Activated CD4-positive, alpha-beta T cell treated with anti-CD3 and anti-CD28 coated beads for 24 hours (primary cell): ENCODE measurements at regions not wholly inside any gene's neighbourhood (a gene's known extent, or its start where the extent isn't known, plus 50 kb on each side); places are given as distances from the start of the nearest gene placed in this dataset.
"Not testable (repeated sequence)": the region's sequence is repeated elsewhere in the genome, so short reads cannot be mapped to it uniquely, and the experiment has no call there.

Source experiments
- DNase-seq, 2 donors: peaks; one replicate each; pipeline ENCODE4 v3.0.0-alpha.2; 2020; ENCODE audit warnings: low read depth in 2 of 2

GRCh38 chr5:116961021-116961420 is 386.4 kb upstream of the SEMA6A start:
- DNase-seq = no peak

GRCh38 chr5:116959843-116960242 is 385.2 kb upstream of the SEMA6A start:
- no peak for DNase-seq

GRCh38 chr5:116953251-116953930 is 378.8 kb upstream of the SEMA6A start:
- DNase-seq = no peak

DNA sequence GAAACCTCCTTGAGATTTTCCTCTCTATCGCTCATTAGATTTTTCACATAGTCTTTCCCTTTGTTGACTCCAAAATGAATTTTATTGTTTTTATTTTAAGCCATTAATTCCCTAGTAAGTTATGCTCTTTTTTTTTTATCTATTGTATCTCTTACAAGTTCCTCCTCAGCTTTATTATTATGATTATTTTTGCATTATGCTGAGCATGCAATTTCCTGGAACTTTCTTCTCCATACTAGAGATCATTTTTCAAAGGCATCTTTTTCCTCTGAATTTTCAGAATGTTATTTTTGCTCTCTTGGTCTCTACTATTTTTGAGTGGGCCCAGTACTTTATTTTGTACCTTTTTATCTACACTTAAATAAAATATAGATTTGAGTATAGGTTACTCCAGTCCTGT is 376.6 kb upstream of the SEMA6A start:
- DNase-seq = no peak

- peak; percentile 20 to 50 for DNase-seq
Measured at GRCh38 chr5:116947691-116948528, 373.3 kb upstream of the SEMA6A start.

DNA sequence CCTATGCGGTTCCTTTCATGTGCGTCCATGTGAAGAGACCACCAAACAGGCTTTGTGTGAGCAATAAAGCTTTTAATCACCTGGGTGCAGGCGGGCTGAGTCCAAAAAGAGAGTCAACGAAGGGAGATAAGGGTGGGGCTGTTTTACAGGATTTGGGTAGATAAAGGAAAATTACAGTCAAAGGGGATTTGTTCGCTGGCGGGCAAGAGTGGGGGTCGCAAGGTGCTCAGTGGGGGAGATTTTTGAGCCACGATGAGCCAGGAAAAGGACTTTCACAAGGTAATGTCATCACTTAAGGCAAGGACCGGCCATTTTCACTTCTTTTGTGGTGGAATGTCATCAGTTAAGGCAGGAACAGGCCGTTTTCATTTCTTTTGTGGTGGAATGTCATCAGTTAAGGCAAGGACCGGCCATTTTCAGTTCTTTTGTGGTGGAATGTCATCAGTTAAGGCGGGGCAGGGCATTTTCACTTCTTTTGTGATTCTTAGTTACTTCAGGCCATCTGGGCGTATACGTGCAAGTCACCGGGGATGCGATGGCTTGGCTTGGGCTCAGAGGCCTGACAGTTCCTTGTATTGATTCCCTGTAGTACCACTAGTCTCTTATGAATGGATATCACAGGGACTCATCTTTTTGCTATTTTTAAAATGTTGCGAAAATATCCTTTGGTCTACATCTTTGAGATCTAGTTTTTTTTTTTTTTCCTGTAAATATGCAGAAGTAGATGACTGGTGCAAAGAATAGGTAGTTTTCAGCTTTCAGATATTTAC is 371.2 kb upstream of the SEMA6A start:
- not testable (repeated sequence) for DNase-seq

- DNase-seq = no peak
Measured at GRCh38 chr5:116944183-116944582, 369.6 kb upstream of the SEMA6A start.

DNA sequence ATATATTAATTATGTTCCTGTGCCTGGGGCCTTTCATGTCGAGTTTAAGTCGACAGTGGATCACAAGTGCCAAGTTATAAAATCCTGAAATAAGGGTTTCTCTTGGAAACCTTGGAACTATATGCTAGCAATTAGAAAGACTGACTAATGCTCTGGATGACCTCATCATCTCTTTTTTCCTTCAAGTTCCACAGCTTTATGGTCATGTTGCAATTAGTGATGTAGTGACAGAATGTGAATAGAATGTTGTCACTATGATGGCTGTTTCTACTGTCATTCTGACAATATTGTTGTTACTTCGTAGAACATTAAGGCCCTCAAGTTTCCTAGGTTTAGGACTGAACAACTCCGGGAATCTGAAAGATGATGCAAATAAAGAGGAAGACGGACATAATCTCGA is 368.0 kb upstream of the SEMA6A start:
- DNase-seq = no peak

DNA sequence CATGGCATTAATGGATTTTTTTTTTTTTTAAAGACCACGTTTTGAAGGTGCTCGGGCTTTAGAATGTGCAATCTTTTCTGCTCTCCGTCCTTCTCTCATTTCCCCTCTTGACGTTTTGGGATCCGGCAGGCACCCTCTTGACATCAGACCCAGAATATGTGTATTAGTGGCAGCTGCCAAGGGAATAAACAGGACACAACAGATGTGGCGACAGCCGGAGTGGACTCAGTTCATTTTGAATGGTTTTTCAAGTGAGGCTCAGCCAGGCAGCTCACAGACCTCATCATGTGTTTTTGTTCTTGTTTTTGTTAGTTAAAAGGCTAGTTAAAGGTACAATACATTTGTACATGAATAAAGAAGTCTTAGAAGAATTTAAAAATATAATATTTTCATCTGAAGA is 365.0 kb upstream of the SEMA6A start:
- no peak for DNase-seq

DNA sequence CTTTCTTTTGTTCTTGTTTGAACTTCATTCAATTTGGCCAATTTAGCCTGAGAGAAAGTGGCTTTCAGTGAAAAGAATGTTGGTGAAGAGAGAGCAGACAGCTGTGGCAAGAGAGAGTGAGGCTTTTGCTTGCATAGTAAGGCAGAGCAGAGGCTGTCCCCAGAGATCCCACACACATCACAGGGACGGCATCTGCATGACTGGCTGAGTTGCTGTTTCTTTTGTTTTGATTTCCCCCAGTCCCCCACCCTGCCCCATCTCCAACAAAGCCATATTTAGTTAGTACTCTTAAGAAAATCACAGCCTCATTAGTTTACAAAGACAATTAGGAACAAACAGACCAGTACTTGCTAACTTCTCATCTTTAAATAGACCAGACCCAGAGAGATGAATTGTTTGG is 363.9 kb upstream of the SEMA6A start:
- DNase-seq = no peak

DNA sequence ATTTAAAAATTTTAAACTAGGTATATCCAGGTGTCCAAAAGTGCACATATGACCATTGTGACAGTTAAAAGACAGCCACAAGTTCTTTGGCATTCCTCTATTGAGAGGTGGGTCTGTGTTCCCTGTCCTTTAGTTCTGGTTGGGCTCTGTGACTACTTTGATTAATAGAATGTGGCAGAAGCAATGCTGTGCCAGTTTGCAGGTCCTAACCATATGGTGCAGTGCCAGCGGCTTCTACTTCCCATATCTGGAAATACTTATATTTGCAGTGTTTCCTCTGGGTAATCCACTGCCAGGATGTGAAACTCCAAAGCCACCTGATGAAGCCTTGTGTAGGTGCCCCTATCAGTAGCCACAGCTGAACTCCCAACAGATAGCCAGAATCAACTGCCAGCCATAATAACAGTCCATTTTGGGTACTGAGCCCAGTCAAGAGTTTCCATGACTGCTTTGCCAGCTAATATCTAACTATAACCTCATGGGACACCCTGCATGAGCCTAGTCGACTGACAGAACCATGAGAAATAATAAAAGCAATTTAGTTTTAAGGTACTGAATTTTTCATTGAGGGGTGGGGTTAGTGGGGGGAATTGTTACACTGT is 361.0 kb upstream of the SEMA6A start:
- no peak for DNase-seq

GRCh38 chr5:116930616-116931015 is 356.0 kb upstream of the SEMA6A start:
- DNase-seq = no peak

DNA sequence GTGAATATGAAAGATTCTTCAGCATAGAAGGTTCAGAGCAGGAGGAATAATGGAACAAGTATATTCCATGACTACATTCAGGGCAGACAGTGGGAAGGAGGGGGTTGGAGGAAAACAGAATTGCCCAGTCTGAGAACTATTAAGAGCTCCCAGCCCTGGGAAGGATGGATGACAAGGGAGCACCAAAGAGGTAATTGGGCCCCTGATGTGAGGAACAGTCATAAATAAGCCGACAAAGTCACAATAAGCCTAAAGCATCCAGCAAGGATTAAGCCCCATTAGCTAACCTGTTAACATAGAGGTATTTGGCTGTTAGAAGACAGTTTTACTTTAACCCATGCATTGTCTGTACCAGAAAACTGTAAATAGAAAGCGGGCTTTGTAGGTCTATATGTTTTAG is 348.7 kb upstream of the SEMA6A start:
- no peak for DNase-seq

- no peak for DNase-seq
Measured at GRCh38 chr5:116922532-116922931, 347.9 kb upstream of the SEMA6A start.

- DNase-seq = no peak
Measured at GRCh38 chr5:116914869-116915504, 340.4 kb upstream of the SEMA6A start.

GRCh38 chr5:116912221-116912620 is 337.6 kb upstream of the SEMA6A start:
- no peak for DNase-seq

DNA sequence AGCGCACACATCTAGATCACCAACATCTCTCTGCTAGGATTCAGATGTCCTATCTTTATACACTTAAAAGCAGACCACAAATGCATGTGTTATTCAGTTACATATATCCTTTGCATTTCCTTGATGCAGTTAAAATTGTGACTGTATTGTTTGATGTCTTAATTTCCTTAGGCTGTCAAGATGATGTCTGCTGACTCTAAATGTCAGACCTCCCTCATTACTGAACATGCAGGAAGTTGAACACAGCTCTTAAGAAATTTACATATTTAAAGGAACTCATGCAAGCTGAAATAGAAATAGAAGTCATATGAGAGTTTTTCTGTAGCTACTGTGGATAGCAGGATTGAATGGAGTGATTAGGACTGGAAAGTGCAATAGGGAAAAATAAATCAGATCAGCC is 336.5 kb upstream of the SEMA6A start:
- DNase-seq = no peak

DNA sequence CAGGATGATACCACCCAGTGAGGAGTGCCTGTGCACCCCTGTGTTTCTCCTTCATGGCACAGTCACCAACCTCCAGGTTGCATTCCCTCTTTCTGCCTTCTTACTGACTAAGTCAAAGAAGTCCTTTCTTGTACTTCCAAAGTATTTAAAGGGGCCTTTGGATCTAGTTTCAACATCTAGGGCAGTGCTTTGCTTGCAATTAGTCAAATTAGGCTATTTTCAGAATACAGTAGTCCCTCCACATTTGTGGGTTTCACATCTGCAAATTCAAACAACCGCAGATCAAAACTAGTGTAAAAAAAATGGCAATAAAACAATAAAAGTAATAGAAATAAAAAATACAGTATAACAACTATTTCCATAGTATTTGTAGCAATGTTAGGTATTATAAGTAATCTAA is 333.9 kb upstream of the SEMA6A start:
- no peak for DNase-seq

DNA sequence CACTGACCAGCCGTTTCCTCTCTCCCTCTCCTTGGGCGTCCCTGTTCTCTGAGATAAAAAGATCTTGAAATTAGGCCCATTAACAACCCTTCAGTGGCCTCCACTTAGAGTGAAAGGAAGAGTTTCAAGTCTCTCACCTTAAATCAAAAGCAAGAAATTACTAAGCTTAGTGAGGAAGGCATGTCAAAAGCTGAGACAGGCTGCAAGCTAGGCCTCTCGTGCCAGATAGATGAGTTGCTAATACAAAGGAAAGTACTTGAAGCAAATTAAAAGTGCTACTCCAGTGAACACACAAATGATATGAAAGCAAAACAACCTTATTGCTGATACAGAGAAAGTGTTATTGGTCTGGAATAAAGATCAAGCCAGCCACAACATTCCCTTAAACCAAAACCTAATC is 331.3 kb upstream of the SEMA6A start:
- DNase-seq = no peak

DNA sequence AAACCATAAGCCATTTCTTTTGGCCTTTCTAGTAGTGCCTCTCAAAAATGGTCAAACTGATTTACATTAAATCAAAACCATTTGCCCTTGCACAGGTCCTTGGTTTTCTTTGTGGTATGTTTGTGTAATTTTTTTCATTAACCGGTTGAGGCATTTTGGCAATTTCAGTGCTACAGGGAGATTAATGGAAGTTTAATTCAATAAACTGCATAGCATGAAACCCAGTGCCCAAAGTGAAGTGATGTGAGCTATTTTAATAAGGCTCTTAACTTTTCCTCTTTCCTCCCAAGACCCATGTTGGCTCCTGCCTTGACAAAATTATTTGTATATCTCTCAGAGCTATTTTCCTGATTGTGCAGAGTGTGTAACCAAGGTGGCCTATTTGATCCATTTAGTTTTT is 326.2 kb upstream of the SEMA6A start:
- DNase-seq = no peak

DNA sequence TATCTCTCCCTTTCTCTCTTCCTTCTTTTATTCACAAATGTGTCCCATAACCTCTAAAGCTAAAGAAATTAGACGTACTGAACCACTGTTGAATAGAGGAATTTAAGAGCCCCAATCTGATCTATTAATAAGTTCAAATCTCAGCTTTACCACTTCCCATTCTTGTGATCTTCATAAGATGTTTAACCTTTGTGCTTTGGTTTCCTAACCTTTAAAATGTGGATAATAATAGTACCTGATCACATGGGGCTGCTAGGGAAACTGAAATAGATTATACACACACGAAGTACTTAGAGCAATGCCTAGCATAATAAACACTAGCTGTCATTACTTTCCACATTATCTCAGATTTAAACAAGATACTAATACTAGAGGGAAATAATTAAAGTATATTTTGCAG is 324.3 kb upstream of the SEMA6A start:
- DNase-seq = no peak

DNA sequence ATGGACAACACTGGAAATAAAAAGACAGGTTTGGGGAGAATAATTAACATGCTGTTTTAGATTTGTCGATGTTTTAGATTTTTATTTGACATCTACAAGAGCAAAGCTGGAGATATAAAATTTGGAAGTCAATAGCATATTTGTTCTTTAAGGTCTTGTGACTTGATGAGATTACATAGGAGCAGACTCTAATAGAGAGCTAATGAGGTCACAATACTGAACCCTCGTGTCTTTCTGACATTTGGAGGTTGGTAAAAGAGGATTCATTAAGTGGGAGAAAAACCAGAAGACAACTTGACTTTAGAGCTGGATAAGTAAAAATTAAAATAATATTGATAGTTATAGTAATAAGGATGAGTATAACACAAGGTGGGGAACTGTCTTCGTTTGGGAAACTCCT is 322.7 kb upstream of the SEMA6A start:
- DNase-seq = no peak
